T-cell (primary cell): ENCODE measurements at regions not wholly inside any gene's neighbourhood (a gene's known extent, or its start where the extent isn't known, plus 50 kb on each side); places are given as distances from the start of the nearest gene placed in this dataset.
"Not testable (repeated sequence)": the region's sequence is repeated elsewhere in the genome, so short reads cannot be mapped to it uniquely, and the experiment has no call there.

Source experiments
- ATAC-seq, 4 experiments: fragments of 200-7000 bp in 3 of 4; fragments of 150-1000 bp in 1 of 4; cut with Tn5 transposase; replicated peaks in 1 of 4; 1 replicate in 3 of 4; 2 replicates in 1 of 4; pipeline ENCODE4 v1.10.0; 2021; ENCODE audit warnings: moderate library complexity in 3 of 4, mild to moderate bottlenecking in 2 of 4, moderate number of reproducible peaks in 1 of 4
- CTCF ChIA-PET, 2 donors: fragments of 300-600 bp; sonication (Branson Sonifier 250); formaldehyde crosslinking; loops; one replicate each; lab custom pipeline; 2022; ENCODE audit warnings: antibody characterized with exemption in 2 of 2; lab: Charles Lee
- POLR2A ChIA-PET, 2 donors: fragments of 300-600 bp; sonication (Branson Sonifier 250); formaldehyde crosslinking; loops; one replicate each; lab custom pipeline; 2022; ENCODE audit warnings: antibody characterized with exemption in 2 of 2; lab: Charles Lee
- DNase-seq, 35 experiments: peaks; one replicate each; pipeline versions ENCODE4 v3.0.0 to v3.0.0-alpha.2; 2013 to 2023
- H3K27ac ChIP-seq: one replicate; pipeline ENCODE4 v1.5.1; 2013; ENCODE audit warnings: low read length
- H3K27me3 ChIP-seq, 2 experiments: replicated peaks in 1 of 2; 1 replicate in 1 of 2; 2 replicates in 1 of 2; pipeline versions ENCODE4 v1.6.1 to v1.7.0; 2013; ENCODE audit warnings: low read length in 1 of 2, mixed read lengths in 1 of 2; ENCODE audit not compliant: control insufficient read depth in 2 of 2, insufficient read depth in 2 of 2; ENCODE audit errors: extremely low read depth in 1 of 2
- H3K36me3 ChIP-seq, 2 donors: 1 replicate in 1 of 2; 2 replicates in 1 of 2; pipeline versions ENCODE4 v1.6.1 to v1.7.0; 2013; ENCODE audit warnings: low read length in 1 of 2; ENCODE audit not compliant: control insufficient read depth in 2 of 2, insufficient read depth in 1 of 2; ENCODE audit errors: extremely low read depth in 1 of 2
- H3K4me1 ChIP-seq, 2 experiments: 1 replicate in 1 of 2; 2 replicates in 1 of 2; pipeline versions ENCODE4 v1.6.1 to v1.7.0; 2013; ENCODE audit warnings: low read length in 2 of 2, mixed read lengths in 1 of 2; ENCODE audit not compliant: insufficient read depth in 2 of 2, control insufficient read depth in 1 of 2; ENCODE audit errors: extremely low read depth in 1 of 2
- H3K4me3 ChIP-seq, 2 donors: 1 replicate in 1 of 2; 2 replicates in 1 of 2; pipeline versions ENCODE4 v1.5.1 to v1.7.0; 2013; ENCODE audit warnings: mild to moderate bottlenecking in 2 of 2, low read length in 1 of 2, moderate library complexity in 1 of 2; ENCODE audit not compliant: control insufficient read depth in 1 of 2; ENCODE audit errors: extremely low read depth in 1 of 2
- H3K9me3 ChIP-seq: 2 replicates; pipeline ENCODE4 v1.7.0; 2013
- H3K27ac Mint-ChIP-seq, 2 donors: one replicate each; pipeline ENCODE4 v1.8.0; 2020 to 2021; ENCODE audit warnings: mild to moderate bottlenecking in 2 of 2, mixed read lengths in 2 of 2
- H3K27me3 Mint-ChIP-seq, 2 donors: one replicate each; pipeline ENCODE4 v1.8.0; 2021 to 2022; ENCODE audit warnings: mixed read lengths in 2 of 2
- H3K36me3 Mint-ChIP-seq: one replicate; pipeline ENCODE4 v1.8.0; 2021; ENCODE audit warnings: mixed read lengths
- H3K4me1 Mint-ChIP-seq, 3 donors: one replicate each; pipeline ENCODE4 v1.8.0; 2020 to 2022; ENCODE audit warnings: mixed read lengths in 3 of 3, mild to moderate bottlenecking in 1 of 3
- H3K4me3 Mint-ChIP-seq, 3 donors: one replicate each; pipeline ENCODE4 v1.8.0; 2020 to 2022; ENCODE audit warnings: mild to moderate bottlenecking in 3 of 3, mixed read lengths in 3 of 3, moderate library complexity in 3 of 3
- H3K9me3 Mint-ChIP-seq, 3 donors: one replicate each; pipeline ENCODE4 v1.8.0; 2020 to 2022; ENCODE audit warnings: mixed read lengths in 3 of 3
- WGBS: methylation state at CpG from one replicate; pipeline ENCODE4 v1.1.5; 2013; ENCODE audit warnings: missing lambda C conversion rate; ENCODE audit not compliant: insufficient coverage; 5-methylcytosine and 5-hydroxymethylcytosine counted together

DNA sequence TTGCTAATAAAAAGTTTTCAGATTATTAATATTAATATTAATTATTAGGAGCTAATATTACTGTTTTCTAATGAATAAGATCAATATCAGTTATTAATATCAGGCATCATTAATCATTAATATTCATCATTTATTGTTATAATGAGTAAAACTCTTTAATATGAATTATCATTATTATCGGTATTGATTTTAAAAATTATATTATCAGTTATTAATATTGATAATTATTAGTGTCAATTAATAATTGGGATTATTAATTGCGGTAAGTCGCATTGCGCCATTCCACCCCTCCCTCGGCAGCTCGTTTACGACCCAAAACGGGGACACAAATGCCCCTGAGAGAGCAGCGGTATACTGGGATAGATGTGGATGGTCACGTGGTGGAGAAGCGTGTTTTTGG lies 70.4 kb upstream of the HMX1 start:
- POLR2A ChIA-PET, H3K4me3 Mint-ChIP-seq, DNase-seq, H3K27me3 Mint-ChIP-seq, CTCF ChIA-PET, H3K27me3 ChIP-seq, H3K4me1 ChIP-seq, H3K4me3 ChIP-seq, H3K4me1 Mint-ChIP-seq, H3K9me3 Mint-ChIP-seq, H3K36me3 ChIP-seq, H3K9me3 ChIP-seq, ATAC-seq, H3K36me3 Mint-ChIP-seq, H3K27ac Mint-ChIP-seq, H3K27ac ChIP-seq: not testable (repeated sequence)
- WGBS: 90% methylated on average over 4 of the region's 11 CpGs

DNA sequence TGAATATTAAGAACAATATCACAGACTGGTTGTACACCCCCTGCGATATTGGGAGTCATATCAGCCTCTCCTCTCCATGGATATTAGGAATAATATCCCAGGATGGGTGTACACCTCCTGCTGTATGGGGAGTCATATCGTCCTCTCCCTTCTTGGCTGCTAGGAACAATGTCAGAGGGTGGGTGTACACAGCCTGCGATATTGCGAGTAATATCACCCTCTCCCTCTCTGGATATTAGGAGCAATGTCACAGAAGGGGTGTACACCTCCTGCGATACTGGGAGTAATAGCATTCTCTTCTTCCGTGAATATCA lies 69.8 kb upstream of the HMX1 start:
- no CpG with 5 or more reads among the region's 6 CpGs for WGBS
- CTCF ChIA-PET, H3K36me3 ChIP-seq, H3K27ac ChIP-seq, H3K27me3 Mint-ChIP-seq, H3K4me3 Mint-ChIP-seq, H3K27me3 ChIP-seq, DNase-seq, H3K9me3 Mint-ChIP-seq, H3K9me3 ChIP-seq, H3K4me1 Mint-ChIP-seq, H3K4me3 ChIP-seq, H3K4me1 ChIP-seq, H3K36me3 Mint-ChIP-seq, ATAC-seq, H3K27ac Mint-ChIP-seq, POLR2A ChIA-PET: not testable (repeated sequence)

DNA sequence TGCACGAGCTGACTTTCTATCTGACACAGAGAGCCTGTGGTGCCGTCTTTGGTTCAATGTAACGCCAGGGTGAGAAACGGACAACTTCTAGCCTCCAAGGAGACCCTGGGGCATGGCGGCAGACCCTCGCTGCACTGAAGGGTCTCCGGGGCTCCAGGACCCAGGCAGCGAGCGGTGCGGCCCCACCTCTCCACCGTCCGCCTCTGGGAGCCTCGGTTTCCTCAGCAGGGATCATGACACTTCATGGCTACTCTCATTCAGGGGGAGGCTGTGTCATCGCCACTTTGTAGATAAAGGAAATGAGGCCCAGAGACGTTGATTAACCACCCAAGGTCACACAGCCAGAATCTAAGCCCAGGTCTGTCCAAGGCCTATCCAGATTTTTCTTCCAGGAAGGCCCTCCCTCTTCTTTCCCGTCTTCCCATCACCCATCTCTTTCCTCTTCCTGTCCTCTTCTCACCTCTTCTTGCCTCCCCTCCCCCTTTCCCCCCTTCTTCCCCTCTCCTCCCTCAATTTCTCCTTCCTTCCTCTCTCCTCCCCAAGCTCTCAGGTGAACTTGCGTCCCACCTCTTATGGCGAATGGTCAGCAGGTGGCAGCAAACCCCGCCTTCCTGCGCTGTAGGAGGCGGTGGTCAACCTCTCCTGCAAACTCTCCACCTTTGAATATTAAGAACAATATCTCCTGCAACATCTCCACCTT lies 69.3 kb upstream of the HMX1 start:
- WGBS: 65% methylated on average over 18 of the region's 21 CpGs
- ChIA-PET CTCF (no interaction called here), POLR2A (no interaction called here)
- Mint-ChIP-seq H3K36me3 (no peaks in the 10 kb centered on the region), H3K9me3 (no peaks in the 10 kb centered on the region), H3K4me1 (peaks cover 0 to 5% (median 0%) of the 10 kb centered on the region in 3 donors), H3K27me3 (peaks cover 5% of the 10 kb centered on the region in 2 donors), H3K27ac (no peak overlapping the region), H3K4me3 (no peak overlapping the region)
- Histone ChIP-seq H3K27me3 (peaks cover 0 to 2% of the 10 kb centered on the region in 2 experiments), H3K36me3 (no peaks in the 10 kb centered on the region), H3K27ac (no peak overlapping the region), H3K9me3 (no peaks in the 10 kb centered on the region), H3K4me1 (no peaks in the 10 kb centered on the region), H3K4me3 (no peak overlapping the region)
- ATAC-seq (no peak), DNase-seq (no peak)

DNA sequence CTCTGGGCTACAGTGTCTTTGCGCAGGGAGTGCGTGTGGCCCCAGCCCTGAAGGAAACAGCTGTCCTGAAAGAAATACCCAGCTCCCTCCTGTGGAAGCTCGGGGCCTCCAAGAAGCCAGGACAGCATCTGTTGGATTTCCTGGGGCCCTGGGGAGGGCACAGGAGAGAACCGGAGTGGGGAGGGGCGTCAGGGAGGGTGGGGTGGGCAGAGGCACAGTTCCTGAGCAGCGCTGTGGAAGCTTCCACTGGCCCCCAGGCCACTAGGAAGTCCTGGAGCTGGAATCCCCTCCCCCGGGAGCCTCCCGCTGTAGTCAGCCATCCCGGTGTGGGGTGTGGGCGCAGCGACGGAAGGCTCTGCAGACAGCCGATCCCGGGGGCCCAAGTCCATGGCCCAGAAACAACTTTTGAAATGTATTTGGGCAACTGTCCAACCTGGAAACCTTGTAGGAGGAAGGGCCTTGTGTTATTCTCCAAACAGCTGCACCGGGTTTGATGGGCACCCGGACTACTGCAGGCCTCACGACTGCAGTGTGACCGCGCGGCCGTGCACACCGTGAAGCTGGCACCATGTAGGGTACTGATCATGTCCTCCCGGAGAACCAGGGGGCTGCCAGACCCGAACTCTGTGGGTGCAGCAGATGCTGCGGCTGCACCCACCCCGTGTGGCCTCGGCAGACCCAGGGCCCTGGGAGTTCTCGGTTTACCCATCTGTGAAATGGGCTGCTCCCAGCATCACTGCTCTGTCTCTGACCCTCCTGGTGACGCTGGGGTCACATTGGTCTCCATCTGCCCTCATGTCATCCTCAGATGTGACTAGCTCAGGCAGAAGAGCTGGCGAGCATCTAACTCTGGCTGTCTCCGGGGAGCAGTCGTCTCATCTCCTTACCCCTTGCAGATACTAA lies 68.5 kb upstream of the HMX1 start:
- H3K9me3 ChIP-seq: no peaks in the 10 kb centered on the region
- no peak for DNase-seq
- ChIA-PET CTCF (no interaction called here), POLR2A (no interaction called here)
- H3K4me3 Mint-ChIP-seq: no peak overlapping the region
- no peak for ATAC-seq
- H3K27me3 Mint-ChIP-seq: peaks cover 5% of the 10 kb centered on the region in 2 donors
- no peak overlapping the region for H3K27ac ChIP-seq
- H3K4me1 Mint-ChIP-seq: peaks cover 0 to 5% (median 0%) of the 10 kb centered on the region in 3 donors
- peaks cover 0 to 2% of the 10 kb centered on the region in 2 experiments for H3K27me3 ChIP-seq
- H3K4me1 ChIP-seq: no peaks in the 10 kb centered on the region
- no peak overlapping the region for H3K27ac Mint-ChIP-seq
- H3K36me3 Mint-ChIP-seq: no peaks in the 10 kb centered on the region
- 68% methylated on average over 20 of the region's 32 CpGs for WGBS
- no peak overlapping the region for H3K4me3 ChIP-seq
- no peaks in the 10 kb centered on the region for H3K36me3 ChIP-seq
- peaks cover 0 to 3% (median 0%) of the 10 kb centered on the region in 3 donors for H3K9me3 Mint-ChIP-seq

DNA sequence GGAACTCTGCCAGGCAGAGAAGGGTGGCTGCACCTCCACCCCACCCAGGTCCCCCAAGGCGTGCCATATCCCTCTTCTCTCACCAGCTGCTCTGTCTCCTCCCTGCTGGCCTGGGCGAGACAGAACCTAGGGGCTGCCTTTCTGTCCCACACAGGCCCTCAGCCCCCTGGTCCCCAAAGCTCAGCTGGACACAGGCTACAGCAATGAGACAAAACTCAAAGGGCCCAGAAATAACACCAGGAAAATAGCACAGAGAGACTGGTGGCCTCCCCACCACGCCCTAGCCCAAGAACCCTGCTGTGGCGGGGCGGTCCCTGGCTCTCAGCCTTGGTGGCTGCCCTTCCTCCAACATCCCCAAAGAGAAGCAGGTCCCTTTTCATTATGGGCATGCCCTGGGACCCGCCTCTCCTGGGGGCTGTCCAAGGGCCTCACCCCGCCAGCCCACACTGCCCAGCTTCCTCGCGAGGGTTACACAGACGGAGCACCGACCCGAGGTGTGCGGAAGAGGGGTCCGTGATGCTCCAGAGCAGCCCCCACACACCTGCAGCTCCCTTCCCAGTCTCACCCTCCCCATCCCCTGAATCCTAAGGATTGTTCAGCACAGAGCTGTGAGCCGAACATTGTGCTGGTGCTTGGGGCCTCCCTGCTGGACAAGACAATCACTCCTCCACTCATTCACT lies 67.7 kb upstream of the HMX1 start:
- Histone ChIP-seq H3K9me3 (no peaks in the 10 kb centered on the region), H3K27me3 (peaks cover 0 to 2% of the 10 kb centered on the region in 2 experiments), H3K36me3 (no peaks in the 10 kb centered on the region), H3K4me3 (no peak overlapping the region), H3K4me1 (no peaks in the 10 kb centered on the region), H3K27ac (no peak overlapping the region)
- WGBS: 49% methylated on average over 15 of the region's 15 CpGs
- H3K27ac Mint-ChIP-seq: no peak overlapping the region
- no peaks in the 10 kb centered on the region for H3K36me3 Mint-ChIP-seq
- DNase-seq (no peak), ATAC-seq (no peak)
- H3K4me3 Mint-ChIP-seq: no peak overlapping the region
- POLR2A ChIA-PET: no interaction called here
- H3K27me3 Mint-ChIP-seq: peaks cover 5% of the 10 kb centered on the region in 2 donors
- H3K4me1 Mint-ChIP-seq: peaks cover 0 to 5% (median 0%) of the 10 kb centered on the region in 3 donors
- CTCF ChIA-PET: no interaction called here
- H3K9me3 Mint-ChIP-seq: peaks cover 0 to 3% (median 0%) of the 10 kb centered on the region in 3 donors

DNA sequence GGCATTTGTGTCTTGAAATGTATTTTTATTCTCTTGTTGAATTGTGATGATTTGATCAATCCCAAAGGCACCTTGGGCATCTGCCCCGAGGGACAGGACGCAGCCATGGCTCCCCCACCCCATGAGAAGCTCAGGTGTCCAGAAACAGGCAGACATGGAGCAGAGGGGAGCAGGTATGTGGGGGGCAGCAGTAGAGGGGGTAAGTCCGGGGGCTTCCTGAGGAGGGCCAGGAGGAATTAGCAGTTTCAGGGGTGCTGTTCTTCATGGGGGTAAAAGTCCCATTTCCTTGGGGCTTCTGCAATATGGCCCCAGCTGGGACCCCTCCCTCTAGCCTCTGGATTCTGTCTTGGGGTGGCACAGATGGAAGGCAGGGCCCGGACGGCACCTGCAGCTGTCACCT lies 67.0 kb upstream of the HMX1 start:
- H3K27ac Mint-ChIP-seq: no peak overlapping the region
- WGBS: 73% methylated on average over 3 of the region's 5 CpGs
- no peak overlapping the region for H3K4me3 Mint-ChIP-seq

More for the DNA sequence above, 67.0 kb upstream of the HMX1 start:
- Mint-ChIP-seq H3K36me3 (no peaks in the 10 kb centered on the region), H3K27me3 (peaks cover 5 to 6% of the 10 kb centered on the region in 2 donors), H3K4me1 (peaks cover 0 to 5% (median 0%) of the 10 kb centered on the region in 3 donors), H3K9me3 (peaks cover 0 to 5% (median 3%) of the 10 kb centered on the region in 3 donors)
- no peak for DNase-seq
- no peak for ATAC-seq
- CTCF ChIA-PET: interaction anchor here in 1 of 2 donors (0.7 kb wide), 1 partner anchor 1175 kb away, joined by 13 read pairs; no protein-coding TSS in a partner anchor
- POLR2A ChIA-PET: no interaction called here
- peaks cover 0 to 2% of the 10 kb centered on the region in 2 experiments for H3K27me3 ChIP-seq
- no peak overlapping the region for H3K27ac ChIP-seq
- H3K9me3 ChIP-seq: no peaks in the 10 kb centered on the region
- H3K4me3 ChIP-seq: no peak overlapping the region
- H3K36me3 ChIP-seq: no peaks in the 10 kb centered on the region
- H3K4me1 ChIP-seq: no peaks in the 10 kb centered on the region
